GM18909 (cell line): ENCODE measurements at regions not wholly inside any gene's neighbourhood (a gene's known extent, or its start where the extent isn't known, plus 50 kb on each side); places are given as distances from the start of the nearest gene placed in this dataset.

ENCODE experiments used
- ATAC-seq: cut with Tn5 transposase; IDR thresholded peaks from one replicate; pipeline ENCODE4 v1.9.1; 2021; ENCODE audit warnings: mild to moderate bottlenecking; ENCODE audit not compliant: unreplicated experiment, poor library complexity

DNA sequence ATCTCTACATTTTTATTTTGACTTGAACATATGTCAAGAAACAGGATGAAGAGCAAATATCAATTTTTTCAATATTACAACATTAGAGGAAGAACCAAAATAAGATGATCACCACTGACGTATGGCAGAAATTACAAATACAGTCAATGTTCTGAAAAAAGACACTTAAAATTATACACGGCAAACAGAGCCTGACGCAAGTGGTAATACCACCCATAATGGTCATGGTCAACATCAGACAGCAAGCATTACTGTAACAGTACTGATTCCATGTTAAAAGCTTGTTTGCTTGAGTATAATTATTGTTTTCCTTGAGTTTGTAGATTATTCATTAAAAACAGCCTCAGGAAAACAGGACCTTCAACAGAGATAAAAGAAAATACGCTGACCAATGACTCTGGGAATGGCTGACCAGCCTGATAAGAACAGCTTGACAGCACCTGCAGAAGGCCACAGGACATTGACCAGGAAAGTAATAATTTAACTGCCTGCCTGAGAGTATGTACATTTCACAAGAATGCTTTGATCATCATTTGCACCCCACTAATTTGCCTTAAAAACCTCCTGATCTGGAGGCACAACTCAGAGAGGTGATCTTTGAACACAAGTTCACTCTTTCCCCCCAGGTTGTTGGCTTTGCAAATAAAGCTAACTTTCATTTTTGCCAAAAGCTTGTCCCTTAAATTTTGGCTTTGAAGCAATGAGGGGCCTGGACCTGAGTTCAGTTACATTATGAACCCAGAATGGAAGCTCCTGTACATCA, 187.3 kb downstream of the IPO8 start:
- ATAC-seq, result no peak

DNA sequence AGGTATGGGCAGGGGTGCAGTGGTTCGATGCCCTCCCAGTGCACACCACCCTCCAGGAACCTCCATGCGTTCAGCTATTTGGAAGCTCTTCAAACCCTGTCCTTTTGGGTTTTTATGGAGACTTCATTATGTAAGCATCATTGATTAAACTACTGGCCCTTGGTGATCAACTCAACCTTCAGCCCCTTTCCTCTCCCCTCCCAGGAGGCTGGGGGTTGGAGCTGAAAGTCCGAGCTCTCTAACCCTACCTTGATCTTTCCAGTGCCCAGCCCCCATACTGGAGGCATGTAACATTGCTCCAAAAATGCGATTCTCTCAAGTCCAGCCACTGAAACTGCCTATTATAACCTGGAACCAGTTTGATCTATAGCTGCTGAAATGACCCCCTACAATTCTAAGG, 188.1 kb downstream of the IPO8 start:
- ATAC-seq, result no peak

DNA sequence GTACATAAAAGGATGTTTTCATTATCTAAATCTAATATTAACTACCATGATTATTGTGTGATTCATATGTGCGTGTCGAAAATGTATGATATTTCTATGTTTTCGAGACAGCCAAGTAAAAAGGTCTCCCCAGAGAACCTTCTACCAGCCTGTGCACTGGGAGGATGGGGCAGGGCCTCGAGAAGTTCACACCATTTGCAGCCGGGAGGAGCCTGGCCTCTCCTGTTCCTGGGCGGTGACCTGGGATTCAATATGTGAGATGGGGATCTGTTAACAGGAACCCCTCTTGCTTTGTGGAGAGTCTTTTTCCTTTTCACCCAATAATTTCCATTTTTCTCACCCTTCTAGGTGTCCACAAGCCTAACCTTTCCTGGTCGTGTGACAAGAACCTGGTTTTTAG, 189.3 kb downstream of the IPO8 start:
- ATAC-seq, result no peak

DNA sequence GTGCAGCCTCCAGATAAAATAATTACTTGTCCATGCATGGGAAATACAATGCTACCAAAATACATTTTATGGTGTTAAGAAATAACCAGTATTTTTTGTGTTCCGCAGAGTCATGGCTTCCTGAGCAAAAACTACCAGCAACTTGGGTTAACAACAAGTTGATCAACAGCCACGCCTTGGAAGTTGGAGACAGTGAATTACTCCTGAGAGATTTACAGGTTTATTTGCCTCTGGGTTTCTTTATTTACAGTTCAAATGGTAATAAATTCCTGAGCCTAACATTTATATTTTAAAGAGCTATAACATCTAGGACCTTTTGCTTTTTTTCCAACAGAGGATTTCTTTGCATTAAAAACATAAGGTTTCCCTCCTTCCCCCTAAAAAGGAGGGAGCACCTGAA, 194.0 kb downstream of the IPO8 start:
- no peak for ATAC-seq

DNA sequence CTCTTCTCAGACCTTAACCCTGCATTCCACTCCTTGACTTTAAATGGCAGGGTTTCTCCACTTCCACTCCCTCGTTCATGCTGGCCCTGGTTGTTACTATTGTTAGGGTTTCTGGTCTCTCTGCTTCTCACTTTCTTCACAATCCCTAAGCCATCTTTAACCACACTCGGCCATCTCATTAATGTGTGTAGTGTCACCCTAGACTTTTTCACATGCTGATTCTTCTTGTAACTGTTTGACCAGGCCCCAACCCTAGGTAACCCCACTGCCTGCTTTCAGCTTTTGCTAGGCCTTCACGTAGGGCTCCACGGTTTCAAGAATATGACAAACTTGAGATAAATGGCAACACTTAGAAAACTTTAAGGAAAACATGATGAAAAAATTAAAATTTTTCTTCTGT, 195.1 kb downstream of the IPO8 start:
- ATAC-seq, result peak; percentile 70

DNA sequence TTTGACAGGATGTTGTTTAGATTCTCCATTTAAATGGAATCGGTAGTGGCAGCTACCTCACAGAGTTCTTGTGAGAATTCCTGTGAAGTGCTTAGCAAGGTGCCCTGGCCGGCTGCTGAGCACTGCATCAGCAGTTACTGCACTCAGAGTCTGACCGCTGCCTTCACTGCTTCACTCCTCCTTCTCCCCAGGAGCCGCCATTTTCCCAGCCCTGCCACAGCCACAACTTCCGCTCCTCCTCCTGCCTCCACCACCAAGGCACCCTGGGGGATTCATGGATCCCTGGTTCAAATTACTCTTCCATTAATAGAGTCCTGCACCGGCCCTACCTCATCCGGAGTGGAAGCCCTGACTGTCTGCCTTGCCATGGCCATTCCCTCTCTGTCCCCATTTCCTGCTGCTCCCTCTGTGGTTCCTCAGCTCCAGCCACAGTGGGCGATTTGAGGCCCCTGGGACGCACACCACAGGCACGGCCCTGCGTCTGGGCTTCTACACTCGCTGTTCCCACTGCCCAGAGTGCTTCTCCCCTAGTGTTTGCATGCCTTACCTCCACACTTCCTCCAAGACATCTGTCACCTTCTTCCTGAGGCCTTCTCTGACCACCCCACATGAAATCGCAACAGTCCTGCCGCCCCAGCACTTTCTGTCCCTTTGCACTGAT, 210.3 kb downstream of the IPO8 start:
- no peak for ATAC-seq

DNA sequence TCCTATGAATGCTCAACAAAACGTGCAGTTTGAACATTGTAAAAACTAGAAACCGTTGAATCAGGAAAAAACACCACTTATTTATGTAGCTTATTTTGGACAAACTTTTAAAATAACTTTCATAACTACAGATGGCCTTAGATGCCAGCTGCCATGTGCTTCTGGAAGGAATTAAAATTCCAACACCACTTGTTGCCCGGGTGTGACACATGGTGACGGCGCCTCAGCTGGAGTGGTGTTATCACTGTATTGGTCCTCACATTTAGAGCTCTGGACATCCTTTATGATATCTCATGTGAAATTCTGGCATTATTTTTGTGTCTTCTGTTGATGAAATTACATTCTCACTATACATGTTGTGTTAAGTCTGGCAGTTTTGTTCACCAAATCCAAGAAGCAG, 211.0 kb downstream of the IPO8 start:
- no peak for ATAC-seq

DNA sequence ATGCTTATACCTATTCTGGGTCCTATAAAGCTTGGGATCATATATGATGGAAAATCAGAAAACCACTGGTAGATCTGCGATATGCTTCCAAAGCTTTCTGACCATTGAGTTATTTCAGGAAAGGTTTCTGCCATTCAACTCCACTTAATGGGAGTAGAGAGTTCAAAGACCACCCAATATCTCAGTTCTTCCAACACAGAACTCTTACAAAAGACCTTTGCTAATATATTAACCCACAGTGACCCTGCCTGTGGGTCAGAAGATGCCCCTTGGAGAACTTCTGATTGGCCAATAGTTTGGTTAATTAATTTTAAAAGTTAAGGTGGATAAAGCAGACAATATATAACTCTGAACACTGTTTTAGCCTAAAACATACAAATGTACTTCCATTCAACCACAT, 213.0 kb downstream of the IPO8 start:
- ATAC-seq, result no peak

DNA sequence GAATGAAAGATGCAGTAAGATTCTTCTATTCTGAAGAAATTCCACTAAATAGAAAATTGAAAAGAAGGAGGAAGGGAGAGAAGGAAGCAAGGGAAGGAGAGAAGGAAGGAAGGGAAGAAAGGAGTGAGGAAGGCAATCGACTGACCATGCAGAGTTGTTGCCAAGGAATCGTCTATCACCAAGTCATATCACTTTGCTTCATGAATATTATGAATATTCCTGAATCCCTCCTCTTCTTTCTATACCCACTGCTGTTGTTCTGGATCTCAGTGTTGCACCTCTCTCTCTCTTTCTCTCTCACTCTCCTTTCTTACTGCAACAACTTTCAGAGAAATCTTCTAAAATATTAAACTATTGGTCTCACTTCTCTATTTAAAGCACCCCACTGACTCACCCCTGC, 222.4 kb downstream of the IPO8 start:
- no peak for ATAC-seq

DNA sequence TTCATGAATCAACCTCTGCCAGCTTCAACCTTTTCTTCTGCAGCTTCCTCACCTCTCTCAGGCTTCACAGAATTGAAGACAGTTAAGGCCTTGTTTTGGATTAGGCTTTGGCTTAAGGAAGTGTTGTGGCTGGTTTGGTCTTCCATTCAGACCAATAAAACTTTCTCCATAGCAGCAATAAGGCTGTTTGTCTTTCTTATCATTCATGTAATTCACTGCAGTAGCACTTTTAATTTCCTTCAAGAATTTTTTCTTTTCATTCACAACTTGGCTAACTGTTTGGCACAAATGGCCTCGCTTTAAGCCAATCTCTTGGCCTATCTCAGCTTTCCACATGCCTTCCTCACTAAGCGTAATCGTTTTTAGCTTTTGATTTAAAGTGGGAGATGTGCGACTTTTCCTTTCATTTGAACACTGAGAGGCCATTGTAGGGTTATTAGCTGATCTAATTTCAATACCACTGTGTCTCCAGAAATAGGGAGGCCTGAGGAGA, 229.5 kb downstream of the IPO8 start:
- no peak for ATAC-seq

DNA sequence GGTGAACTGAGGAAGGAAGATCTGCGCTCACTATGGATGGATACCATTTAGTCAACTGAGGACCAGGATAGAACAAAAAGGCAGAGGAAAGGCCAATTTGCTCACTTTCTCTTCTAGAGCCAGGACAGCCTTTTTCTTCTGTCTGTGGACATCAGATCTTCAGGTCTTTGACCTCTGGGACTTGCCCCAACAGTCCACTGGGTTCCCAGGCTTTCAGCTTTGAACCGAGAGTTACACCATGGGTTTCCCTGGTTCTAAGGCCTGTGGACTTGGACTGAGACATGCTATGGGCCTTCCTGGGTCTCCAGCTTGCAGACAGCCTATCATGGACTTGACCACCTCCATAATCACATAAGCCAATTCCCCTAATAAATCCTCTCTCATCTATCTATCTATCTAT, 232.0 kb downstream of the IPO8 start:
- no peak for ATAC-seq

DNA sequence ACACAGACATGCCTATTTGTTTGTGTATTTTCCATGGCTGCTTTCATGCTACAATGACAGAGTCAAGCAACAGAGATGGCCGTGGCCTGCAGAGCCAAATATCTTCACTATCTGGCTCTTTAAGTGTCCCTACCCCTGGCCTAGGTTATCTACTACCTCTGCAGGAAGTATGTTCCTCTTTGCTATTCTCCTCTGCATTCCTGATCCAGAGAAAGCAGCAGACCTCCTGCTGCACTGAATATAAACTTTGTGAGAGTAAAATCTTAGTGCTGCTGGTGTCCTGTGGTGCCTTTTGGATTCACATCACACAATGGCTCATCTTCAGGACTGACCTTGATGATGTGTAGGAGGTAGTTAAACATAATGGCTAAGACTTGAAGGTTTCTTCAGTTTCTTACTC, 233.4 kb downstream of the IPO8 start:
- no peak for ATAC-seq

DNA sequence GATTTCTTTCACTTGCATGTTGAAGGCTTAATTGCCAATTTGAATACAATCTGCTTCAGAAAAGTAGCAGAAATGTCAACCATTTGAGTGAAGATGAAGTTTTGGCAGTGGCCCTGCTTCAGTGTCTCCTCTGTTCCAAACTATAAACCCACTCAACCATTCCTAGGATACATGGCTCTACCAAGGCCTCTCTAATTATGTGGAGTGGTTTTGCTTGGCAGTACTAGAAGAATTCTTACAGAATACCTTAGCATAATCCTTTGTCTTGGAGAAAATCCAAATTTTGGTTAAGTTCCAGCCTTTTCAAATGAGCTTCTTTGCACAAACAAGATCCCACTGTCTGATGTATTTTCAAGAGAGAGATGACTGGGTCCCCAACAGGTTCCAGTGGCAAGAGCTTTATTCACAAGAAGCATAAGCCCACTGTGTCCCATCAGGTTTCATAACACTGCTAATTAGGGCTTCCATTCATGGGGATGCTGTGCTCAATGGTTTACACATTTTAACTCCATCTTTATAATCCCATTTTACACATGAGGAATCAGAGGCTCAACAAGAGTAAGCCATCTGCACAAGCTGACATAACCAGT, 234.5 kb downstream of the IPO8 start:
- ATAC-seq, result no peak

DNA sequence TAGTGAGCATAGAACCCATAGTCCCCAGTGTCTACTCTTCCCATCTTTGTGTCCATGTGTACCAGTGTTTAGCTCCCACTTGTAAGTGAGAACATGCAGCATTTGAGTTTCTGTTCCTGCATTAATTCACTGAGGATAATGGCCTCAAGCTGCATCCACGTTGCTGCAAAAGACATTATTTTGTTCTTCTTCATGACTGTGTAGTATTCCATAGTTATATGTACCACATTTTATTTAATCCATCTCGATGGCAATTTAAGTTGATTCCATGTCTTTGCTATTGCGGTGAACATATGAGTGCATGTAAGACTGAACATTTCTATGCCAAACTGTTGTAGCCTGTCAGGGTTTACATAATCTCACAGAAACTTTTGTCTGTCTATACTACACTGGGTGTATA, 237.2 kb downstream of the IPO8 start:
- no peak for ATAC-seq

DNA sequence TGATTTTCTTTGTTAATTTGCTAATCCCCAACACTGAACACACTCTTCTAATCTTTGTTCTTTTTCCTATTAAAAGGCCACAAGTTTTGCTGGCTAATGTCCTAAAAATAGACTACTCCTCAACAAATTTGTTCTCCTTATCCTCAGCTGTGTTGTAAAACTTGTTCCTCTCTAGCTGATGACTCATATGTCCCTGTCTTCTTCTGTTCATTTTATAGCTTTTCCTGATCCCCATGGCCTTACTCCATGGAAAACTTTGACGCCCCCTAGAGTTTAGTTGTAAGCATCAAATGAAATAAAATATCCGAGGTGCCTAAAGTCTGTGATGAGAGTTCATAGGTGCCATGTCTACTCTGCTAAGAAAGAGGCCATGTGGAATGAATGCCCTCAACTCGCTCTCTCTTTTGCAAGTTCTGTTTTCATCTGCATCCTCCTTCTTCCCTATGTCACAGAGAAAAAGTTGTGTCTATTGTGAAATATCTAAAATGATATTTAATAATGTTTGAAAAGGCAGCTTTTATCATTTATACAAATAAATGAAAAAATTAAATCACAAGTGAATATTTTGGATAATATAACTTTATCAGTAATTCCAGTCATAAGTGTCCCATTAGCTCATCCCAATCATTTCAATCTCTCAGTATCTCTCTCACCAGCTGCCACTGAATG, 237.9 kb downstream of the IPO8 start:
- ATAC-seq, result no peak

DNA sequence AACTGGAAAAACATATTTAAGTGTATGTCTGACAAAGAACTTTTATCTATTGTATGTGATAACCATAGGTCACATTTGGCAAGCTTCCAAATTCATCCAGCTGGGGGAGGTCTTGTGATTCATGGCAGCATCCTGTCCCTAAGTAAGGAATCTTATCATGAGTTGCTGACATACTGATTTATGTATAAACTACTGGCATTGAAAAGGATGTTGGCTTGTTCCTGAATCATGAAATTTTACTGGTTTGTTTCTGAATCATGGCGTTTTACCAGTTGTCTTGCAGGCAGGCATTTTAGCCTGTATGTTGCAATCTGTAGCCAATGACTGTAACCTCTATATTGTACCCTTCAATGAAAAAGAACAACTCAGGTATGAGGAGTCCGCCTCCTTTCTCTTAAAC, 244.8 kb downstream of the IPO8 start:
- ATAC-seq, result no peak

DNA sequence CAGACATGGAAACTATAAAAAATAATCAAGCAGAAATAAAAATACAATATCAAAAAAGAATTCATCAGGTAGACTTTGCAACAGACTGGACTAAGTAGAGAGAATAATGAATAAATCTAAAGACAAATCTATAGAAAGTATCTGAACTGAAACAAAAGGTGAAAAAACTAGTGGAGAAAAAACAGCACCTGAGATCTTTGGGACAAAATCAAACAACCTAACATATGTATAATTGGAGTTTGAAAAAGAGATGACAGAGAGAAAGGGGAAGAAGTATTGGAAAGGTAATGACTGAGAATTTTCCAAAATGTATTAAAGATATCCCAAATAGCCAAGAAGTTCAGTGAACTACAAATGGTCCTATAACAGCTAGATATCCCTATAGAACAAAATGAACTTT, 245.4 kb downstream of the IPO8 start:
- no peak for ATAC-seq

DNA sequence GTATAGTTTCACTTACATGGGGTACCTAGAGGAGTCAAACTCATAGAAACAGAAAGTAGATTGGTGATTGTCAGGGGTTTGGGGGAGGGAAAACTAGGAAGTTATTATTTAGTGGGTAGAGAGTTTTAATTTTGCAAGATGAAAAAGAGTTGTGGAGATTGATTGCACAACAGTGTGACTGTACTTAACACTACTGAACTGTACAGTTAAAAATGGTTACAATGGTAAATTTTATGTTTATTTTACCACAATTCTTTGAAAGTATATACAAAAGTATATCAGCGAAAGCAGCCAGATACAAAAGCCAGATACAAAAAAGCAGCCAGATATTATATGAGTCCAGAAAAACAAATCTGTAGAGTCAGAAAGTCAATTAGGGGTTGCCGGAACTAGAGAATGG, 247.6 kb downstream of the IPO8 start:
- no peak for ATAC-seq

DNA sequence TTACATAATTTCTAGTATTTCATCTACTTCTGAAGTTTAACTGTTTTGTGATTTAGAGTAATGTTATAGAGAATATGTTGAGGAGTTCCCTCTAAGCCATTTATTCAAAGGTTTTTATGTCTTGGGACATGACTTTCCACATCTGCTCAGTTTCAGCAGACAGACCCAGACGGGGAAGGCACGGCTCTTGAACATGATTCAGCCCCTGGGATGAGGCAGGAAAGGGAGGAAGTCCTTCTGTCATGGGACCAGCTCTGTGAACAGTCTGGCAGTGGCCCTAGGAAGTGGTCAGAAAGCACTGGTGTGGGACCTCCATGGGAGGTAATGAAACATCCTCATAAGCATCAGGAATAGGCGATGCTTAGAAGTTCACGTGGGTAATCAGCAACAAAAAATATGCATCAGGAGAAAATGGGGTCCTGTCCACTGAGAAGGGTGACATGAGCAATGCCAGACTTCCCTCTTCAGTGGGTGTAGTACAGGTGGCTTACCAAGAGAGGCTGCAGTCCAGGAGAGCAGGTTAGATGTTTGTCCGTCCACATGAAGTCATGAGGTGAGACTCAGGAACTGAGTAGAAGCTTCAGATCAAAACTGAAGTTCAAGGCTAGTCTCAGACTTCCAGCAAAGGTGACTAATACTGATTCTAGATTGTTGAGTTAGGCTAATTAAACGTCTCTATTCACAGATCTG, 248.5 kb downstream of the IPO8 start:
- no peak for ATAC-seq

DNA sequence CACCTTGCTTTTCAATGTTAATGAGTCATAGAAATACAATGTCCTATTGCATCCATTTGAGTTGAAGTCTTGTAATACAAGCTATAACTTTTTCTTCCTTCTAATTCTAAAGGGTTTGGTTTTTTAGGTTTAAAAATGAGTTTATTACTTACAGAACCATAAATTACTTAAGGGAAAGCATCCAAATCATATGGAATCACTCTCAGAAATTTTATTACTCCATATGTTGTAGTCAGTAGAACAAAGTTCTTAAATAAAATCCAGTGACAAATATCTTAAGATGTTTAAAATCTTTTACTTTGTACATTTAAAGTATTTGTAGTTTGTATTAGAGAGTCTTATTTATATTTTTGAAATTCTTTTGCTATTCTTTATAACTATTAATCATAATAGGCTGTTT, 253.2 kb downstream of the IPO8 start:
- ATAC-seq, result no peak
